HCT116 (cell line): ENCODE measurements at regions not wholly inside any gene's neighbourhood (a gene's known extent, or its start where the extent isn't known, plus 50 kb on each side); places are given as distances from the start of the nearest gene placed in this dataset.

Experiments
- ATAC-seq: fragments of 200-7000 bp; cut with Tn5 transposase; 2 replicates; pipeline ENCODE4 v1.9.1; 2020; ENCODE audit warnings: mild to moderate bottlenecking, moderate library complexity
- BruUV-seq: library from RNA; stranded (reverse); fragments of 400-500 nt; replicated peaks from 2 replicates; lab custom pipeline; 2021; lab: Mats Ljungman, UMichigan
- CTCF ChIA-PET: fragments of 300-600 bp; sonication (Branson Sonifier 250); formaldehyde crosslinking; loops from one replicate; lab custom pipeline; 2021; ENCODE audit warnings: antibody characterized with exemption; lab: Charles Lee
- POLR2A ChIA-PET: fragments of 300-600, 350-600 bp; sonication (Branson Sonifier 250); formaldehyde crosslinking; loops from one replicate; lab custom pipeline; 2021; ENCODE audit warnings: antibody characterized with exemption; lab: Charles Lee
- RAD21 ChIA-PET, 2 experiments: fragments of 300-600 bp; sonication (Branson Sonifier 250); formaldehyde crosslinking; loops; one replicate each; lab custom pipeline; 2023; ENCODE audit warnings: low total read pairs in 2 of 2; ENCODE audit not compliant: uncharacterized antibody in 2 of 2, unreplicated experiment in 2 of 2, low non-redundant PET in 1 of 2; lab: Charles Lee
- DNase-seq: peaks from one replicate; pipeline ENCODE4 v3.0.0-alpha.2; 2010; ENCODE audit warnings: low read depth, low spot score
- H2AFZ ChIP-seq: fragments of 200-600 bp; shearing (Covaris generic), sonication (generic); 2 replicates; pipeline ENCODE4 v1.6.1; 2017; ENCODE audit warnings: low read depth, mixed run types, mixed read lengths, antibody characterized with exemption, low read length; ENCODE audit not compliant: poor library complexity, severe bottlenecking
- H3K27ac ChIP-seq: 2 replicates; pipeline ENCODE4 v1.5.1; 2012; ENCODE audit warnings: low read depth, low read length
- H3K27me3 ChIP-seq: fragments of 200-600 bp; sonication (generic); 2 replicates; pipeline ENCODE4 v1.6.1; 2016; ENCODE audit warnings: mixed run types, low read length, mixed read lengths; ENCODE audit not compliant: insufficient read depth
- H3K36me3 ChIP-seq, 2 experiments: fragments of 200-500 bp in 1 of 2; fragments of 200-600 bp in 1 of 2; sonication (Bioruptor generic) in 1 of 2; sonication (generic) in 1 of 2; 2 replicates each; pipeline versions ENCODE4 v1.5.1 to v1.6.1; 2014 to 2016; ENCODE audit warnings: low read length in 2 of 2, inconsistent platforms in 1 of 2, mixed read lengths in 1 of 2, mixed run types in 1 of 2; ENCODE audit not compliant: insufficient read depth in 2 of 2, control insufficient read depth in 1 of 2
- H3K4me1 ChIP-seq, 2 experiments: fragments of 200-600 bp in 1 of 2; sonication (generic) in 1 of 2; 2 replicates each; pipeline versions ENCODE4 v1.5.1 to v1.6.1; 2012 to 2017; ENCODE audit warnings: low read length in 2 of 2, inconsistent platforms in 1 of 2, mild to moderate bottlenecking in 1 of 2, mixed read lengths in 1 of 2, mixed run types in 1 of 2, moderate library complexity in 1 of 2; ENCODE audit not compliant: insufficient read depth in 2 of 2, control insufficient read depth in 1 of 2
- H3K4me2 ChIP-seq: fragments of 200-600 bp; sonication (generic); 2 replicates; pipeline ENCODE4 v1.6.1; 2017; ENCODE audit warnings: mixed run types, low read length, mixed read lengths
- H3K4me3 ChIP-seq, 2 experiments: fragments of 200-600 bp in 1 of 2; sonication (generic) in 1 of 2; replicated peaks in 1 of 2; 2 replicates each; pipeline ENCODE4 v1.5.1; 2011 to 2016; ENCODE audit warnings: low read length in 2 of 2, control low read depth in 1 of 2, low read depth in 1 of 2, mild to moderate bottlenecking in 1 of 2, mixed read lengths in 1 of 2, mixed run types in 1 of 2
- H3K79me2 ChIP-seq: fragments of 200-600 bp; sonication (generic); 2 replicates; pipeline ENCODE4 v1.6.1; 2017; ENCODE audit warnings: mild to moderate bottlenecking, mixed run types, low read length, moderate library complexity, mixed read lengths; ENCODE audit not compliant: insufficient read depth
- H3K9ac ChIP-seq: fragments of 200-600 bp; sonication (generic); 2 replicates; pipeline ENCODE4 v1.6.1; 2016; ENCODE audit warnings: low read length, mixed read lengths
- H3K9me2 ChIP-seq: fragments of 200-600 bp; sonication (generic), shearing (Covaris generic); 2 replicates; pipeline ENCODE4 v1.6.1; 2017; ENCODE audit warnings: mixed run types, mild to moderate bottlenecking, moderate library complexity; ENCODE audit not compliant: insufficient read depth
- H3K9me3 ChIP-seq, 2 experiments: fragments of 200-500 bp in 1 of 2; fragments of 200-600 bp in 1 of 2; sonication (Bioruptor generic) in 1 of 2; sonication (generic) in 1 of 2; 2 replicates each; pipeline ENCODE4 v1.6.1; 2014 to 2017; ENCODE audit warnings: low read length in 2 of 2, mixed read lengths in 2 of 2, inconsistent platforms in 1 of 2, low read depth in 1 of 2, mild to moderate bottlenecking in 1 of 2, mixed run types in 1 of 2, moderate library complexity in 1 of 2; ENCODE audit not compliant: control insufficient read depth in 1 of 2, insufficient read depth in 1 of 2
- H4K20me1 ChIP-seq: fragments of 200-600 bp; sonication (generic), shearing (Covaris generic); 2 replicates; pipeline ENCODE4 v1.6.1; 2017; ENCODE audit warnings: mixed run types, mild to moderate bottlenecking, moderate library complexity; ENCODE audit not compliant: insufficient read depth
- POLR2A ChIP-seq: IDR thresholded peaks from 2 replicates; pipeline ENCODE4 v1.7.0; 2011; ENCODE audit warnings: borderline replicate concordance; ENCODE audit not compliant: insufficient read depth, insufficient read length; ENCODE audit errors: extremely low read depth
- SRF ChIP-seq: IDR thresholded peaks from 2 replicates; pipeline ENCODE4 v1.6.1; 2012; ENCODE audit warnings: low read depth
- TCF7L2 ChIP-seq: IDR thresholded peaks from 2 replicates; pipeline ENCODE4 v1.7.0; 2011; ENCODE audit warnings: borderline replicate concordance, inconsistent platforms; ENCODE audit not compliant: insufficient read depth, insufficient read length; ENCODE audit errors: extremely low read depth
- YY1 ChIP-seq: IDR thresholded peaks from 2 replicates; pipeline ENCODE4 v1.6.1; 2011; ENCODE audit warnings: low read length, low read depth, moderate library complexity, mild to moderate bottlenecking; ENCODE audit not compliant: insufficient replicate concordance; ENCODE audit errors: extremely low read depth
- intact Hi-C: fragments of 100-400 bp; cut with micrococcal nuclease; formaldehyde crosslinking; loops from 2 replicates; pipeline ENCODE4 v1.10.0; 2022
- TF ChIP-seq, protein P1 (sequence below): IDR thresholded peaks from 2 replicates; pipeline ENCODE4 v1.6.1; 2012

- H3K36me3 ChIP-seq: no peaks in the 10 kb centered on the region
- ChIA-PET RAD21 (no interaction called here), POLR2A (no interaction called here), CTCF (interaction anchor here (2.6 kb wide), 1 partner anchor 11 kb away, joined by 13 read pairs; no protein-coding TSS in a partner anchor)
- no peaks in the 10 kb centered on the region for H4K20me1 ChIP-seq
- no peak overlapping the region for H3K9ac ChIP-seq
- no peak overlapping the region for H2AFZ ChIP-seq
- no peak for DNase-seq
- no peaks in the 10 kb centered on the region for H3K4me1 ChIP-seq
- no TSS peak for BruUV-seq
- no peaks in the 10 kb centered on the region for H3K9me3 ChIP-seq
- no peaks in the 10 kb centered on the region for H3K9me2 ChIP-seq
- peaks cover 9% of the 10 kb centered on the region; the same call in 1 of the 2 replicates for H3K27me3 ChIP-seq
- H3K4me3 ChIP-seq: no peak overlapping the region
- H3K27ac ChIP-seq: no peak overlapping the region
- intact Hi-C loops: no loop called here
- H3K79me2 ChIP-seq: no peaks in the 10 kb centered on the region
- no peak overlapping the region for H3K4me2 ChIP-seq
- no peak for ATAC-seq
- TF ChIP-seq, protein P1, sequence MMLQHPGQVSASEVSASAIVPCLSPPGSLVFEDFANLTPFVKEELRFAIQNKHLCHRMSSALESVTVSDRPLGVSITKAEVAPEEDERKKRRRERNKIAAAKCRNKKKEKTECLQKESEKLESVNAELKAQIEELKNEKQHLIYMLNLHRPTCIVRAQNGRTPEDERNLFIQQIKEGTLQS: no peak
- TF ChIP-seq YY1 (no peak), TCF7L2 (no peak), POLR2A (no peak)
Measured at GRCh38 chr6:132973514-132973993, 159.2 kb downstream of the RPS12 start.

DNA sequence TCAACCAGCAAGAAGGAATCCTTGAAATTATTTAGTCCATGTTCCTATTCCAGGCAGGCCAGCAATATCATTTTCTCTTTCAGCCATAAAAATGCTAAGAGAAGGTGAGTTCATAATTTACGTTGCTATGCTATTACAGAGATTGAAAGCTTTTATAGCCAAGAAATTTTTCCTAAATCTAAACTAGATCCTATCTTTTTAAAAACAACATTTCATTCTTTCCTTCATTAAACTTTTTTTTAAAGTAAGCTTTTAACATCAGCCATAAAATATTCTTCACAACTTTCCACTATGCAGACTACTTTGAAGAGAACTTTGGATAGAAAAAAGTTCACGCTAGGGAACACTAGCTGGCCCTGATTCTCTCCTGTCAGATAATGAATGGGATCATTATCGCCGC, 159.8 kb downstream of the RPS12 start:
- no peak overlapping the region for H3K4me3 ChIP-seq
- BruUV-seq: no TSS peak
- no peaks in the 10 kb centered on the region for H3K79me2 ChIP-seq
- ATAC-seq (no peak), DNase-seq (no peak)
- RAD21 ChIA-PET: no interaction called here
- TF ChIP-seq SRF: no peak
- no peak for TF ChIP-seq TCF7L2
- no peaks in the 10 kb centered on the region for H4K20me1 ChIP-seq
- H3K9me2 ChIP-seq: no peaks in the 10 kb centered on the region
- H2AFZ ChIP-seq: no peak overlapping the region
- H3K27ac ChIP-seq: no peak overlapping the region
- no peaks in the 10 kb centered on the region for H3K36me3 ChIP-seq
- no peak overlapping the region for H3K4me2 ChIP-seq
- no peak overlapping the region for H3K9ac ChIP-seq
- intact Hi-C loops: no loop called here
- no peaks in the 10 kb centered on the region for H3K4me1 ChIP-seq
- CTCF ChIA-PET: interaction anchor here (2.6 kb wide), 1 partner anchor 12 kb away, joined by 13 read pairs; no protein-coding TSS in a partner anchor
- H3K9me3 ChIP-seq: no peaks in the 10 kb centered on the region
- POLR2A ChIA-PET: no interaction called here
- H3K27me3 ChIP-seq: peaks cover 9% of the 10 kb centered on the region; the same call in 1 of the 2 replicates
